ENCODE measurements at regions not wholly inside any gene's neighbourhood (a gene's known extent, or its start where the extent isn't known, plus 50 kb on each side); places are given as distances from the start of the nearest gene placed in this dataset.
"Not testable (repeated sequence)": the region's sequence is repeated elsewhere in the genome, so short reads cannot be mapped to it uniquely, and the experiment has no call there.

GRCh38 chr3:6062261-6063187 lies 798.4 kb upstream of the GRM7 start:
- DNase-seq, result no peak

GRCh38 chr3:6066397-6066796 lies 794.5 kb upstream of the GRM7 start:
- DNase-seq, result no peak

DNA sequence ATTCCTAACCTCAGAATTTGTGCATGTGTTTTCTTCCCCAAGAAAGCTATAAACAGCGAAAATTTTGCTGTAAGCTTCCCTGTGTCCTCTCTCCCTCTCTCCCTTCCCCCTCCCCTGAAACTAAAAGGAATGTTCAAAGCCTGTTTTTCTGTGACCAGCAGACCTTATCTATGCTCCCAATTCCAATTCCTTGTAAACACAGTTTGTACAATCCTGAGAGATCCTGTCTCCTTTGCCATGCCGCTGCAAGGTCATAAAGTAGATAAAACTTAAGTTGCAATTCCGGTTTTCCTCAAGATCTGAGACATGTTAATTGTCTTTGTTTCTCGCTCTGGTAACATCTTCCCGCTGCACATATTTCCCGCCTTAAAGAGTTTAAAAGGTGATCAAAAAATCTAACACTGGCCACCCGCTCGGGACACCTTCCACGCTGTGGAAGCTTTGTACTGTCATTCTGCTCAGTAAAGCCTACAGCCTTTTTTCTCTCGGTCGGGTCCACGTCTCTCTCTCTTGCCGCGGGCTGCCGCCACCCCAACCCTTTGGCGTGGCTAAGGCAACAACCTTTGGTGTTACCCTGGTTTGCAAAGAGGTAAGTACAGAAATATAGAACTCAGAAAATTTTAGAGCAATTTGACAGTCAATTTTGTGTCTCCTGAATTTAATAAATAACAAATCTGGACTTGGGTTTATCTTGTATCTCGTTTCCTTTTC lies 793.9 kb upstream of the GRM7 start:
- DNase-seq, result not testable (repeated sequence)

DNA sequence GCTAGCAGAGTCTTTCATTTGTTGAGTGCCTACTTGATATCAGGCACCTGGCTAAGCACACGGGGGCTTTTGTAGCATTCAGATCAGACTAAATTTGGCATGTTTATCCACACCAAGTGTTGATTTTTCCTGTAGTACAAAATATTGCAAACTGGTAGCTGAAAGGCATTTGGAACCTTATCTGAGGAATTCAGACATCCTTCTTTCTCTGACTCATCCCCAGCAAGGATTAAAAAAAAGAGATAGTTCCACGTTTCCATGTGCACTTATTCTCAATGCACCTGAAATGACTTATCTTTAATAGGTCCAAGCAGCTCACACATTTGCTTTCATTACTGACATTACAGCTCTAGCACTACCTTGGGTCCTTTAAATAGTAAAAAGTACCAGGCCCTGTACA lies 786.0 kb upstream of the GRM7 start:
- no peak for DNase-seq

DNA sequence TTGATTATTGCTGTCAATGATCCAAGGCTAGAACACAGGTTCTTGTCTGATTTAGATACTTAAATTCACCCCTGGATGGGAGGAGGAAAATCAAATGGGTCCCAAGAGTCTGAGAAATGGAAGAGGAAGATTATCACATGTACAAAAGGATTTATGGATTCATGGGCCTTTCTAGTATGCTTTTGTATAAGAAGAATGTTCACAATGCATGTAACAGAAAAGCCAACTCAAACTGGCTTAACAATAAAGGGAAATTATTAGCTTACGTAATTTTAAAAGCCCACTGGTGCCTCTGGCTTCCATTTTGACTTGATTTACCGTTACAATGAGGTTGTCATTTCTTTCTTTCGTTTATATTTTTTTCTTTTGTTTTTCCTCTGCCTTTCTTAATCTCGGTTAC lies 782.5 kb upstream of the GRM7 start:
- DNase-seq, result no peak

DNA sequence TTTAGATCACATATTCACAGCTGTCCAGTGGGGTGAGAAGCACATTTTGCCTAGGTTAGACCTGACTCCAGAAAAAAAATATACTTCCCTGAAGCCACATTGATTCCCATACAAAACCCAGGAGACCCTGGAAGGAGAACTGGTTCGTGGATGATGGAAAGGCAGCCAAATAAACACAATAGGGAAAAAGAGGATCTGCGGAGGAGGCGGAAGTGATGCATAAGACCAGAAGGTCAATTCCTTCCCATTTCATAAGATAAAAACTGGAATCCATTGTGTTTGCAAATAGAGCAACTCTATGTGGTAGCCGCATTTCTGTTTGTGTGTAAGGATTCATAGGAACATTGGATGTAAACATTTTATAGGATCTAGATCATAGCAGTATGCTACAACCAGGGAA lies 781.9 kb upstream of the GRM7 start:
- DNase-seq, result no peak

DNA sequence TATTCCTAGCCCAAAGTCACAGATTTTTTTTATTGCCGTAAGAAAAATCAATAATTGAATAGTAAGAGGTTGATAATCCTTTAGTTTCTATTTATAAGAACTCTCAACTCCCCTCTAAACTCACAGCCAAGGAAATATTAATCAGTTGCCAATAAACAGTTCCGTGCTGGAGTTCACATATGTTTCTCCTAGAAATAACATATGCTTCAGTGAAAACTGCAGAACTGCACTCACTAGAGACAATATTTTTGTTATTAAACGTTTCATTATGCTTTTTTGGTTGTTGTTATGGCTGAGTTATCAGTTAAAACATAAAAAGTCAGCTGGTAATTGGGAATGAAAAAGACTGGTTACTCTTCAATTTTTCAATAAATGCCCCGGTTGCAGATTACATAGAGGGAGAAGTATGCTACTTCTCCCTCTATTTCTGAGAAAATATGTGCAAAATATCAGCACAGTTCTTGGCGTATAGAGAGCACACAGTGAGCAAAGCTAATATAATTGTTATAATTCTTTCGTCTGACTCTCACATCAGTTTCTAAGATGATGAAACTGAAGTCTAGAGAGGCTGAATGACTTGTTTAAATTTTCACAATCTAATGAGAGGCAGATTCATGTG lies 781.2 kb upstream of the GRM7 start:
- DNase-seq, result no peak

GRCh38 chr3:6088433-6088832 lies 772.5 kb upstream of the GRM7 start:
- DNase-seq, result no peak

DNA sequence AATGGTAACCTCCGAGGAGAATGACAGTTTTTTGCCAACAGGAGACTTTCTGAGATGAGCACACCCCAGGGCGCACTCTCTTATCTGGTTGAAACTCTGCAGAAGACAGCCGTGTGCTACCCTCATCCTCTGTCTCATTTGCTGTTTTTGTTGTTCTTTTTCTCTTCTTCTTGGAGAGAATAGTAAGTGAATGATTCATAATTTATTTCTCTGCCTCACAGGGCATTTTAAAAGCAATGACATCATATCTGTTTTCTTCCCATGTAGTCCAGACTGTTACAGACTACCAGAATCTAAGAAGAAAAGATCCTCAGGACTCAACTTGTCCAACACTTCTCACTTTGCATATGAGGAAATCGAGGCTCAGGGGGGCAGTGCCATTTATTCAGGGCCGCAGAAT lies 771.1 kb upstream of the GRM7 start:
- DNase-seq, result no peak

GRCh38 chr3:6091262-6091661 lies 769.7 kb upstream of the GRM7 start:
- no peak for DNase-seq

- no peak for DNase-seq
Measured at GRCh38 chr3:6095006-6095405, 765.9 kb upstream of the GRM7 start.

GRCh38 chr3:6097021-6097420 lies 763.9 kb upstream of the GRM7 start:
- no peak for DNase-seq

- DNase-seq, result no peak
Measured at GRCh38 chr3:6097556-6097955, 763.4 kb upstream of the GRM7 start.

GRCh38 chr3:6098516-6099157 lies 762.3 kb upstream of the GRM7 start:
- no peak for DNase-seq

DNA sequence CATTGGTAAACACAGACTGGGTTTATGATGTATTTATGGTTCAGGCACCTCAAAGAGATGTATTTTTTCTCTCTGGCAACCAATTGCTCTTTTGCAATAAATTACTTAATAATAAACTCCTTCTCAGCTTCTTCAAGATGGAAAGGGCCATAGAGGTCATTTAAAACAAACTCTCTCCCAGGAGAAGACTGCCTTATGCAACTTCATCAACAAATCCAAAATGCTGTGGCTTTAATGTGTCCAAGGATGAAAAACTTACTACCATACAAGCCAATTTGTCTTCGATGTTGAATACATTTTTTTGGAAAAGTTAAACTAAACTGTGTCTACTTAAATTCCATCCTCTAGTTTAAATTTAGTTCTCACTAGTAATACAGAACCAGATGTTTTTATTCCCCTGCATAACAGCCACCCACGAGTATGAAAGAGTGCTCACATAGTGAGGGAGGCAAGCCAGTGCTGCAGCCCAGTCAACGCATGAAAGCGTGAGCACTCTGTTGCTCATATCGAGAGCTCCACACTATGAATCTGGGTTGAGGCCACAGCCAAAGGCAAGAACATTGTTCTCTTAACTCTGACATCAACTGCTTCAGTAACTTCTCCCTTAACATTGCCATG lies 761.3 kb upstream of the GRM7 start:
- DNase-seq, result no peak

DNA sequence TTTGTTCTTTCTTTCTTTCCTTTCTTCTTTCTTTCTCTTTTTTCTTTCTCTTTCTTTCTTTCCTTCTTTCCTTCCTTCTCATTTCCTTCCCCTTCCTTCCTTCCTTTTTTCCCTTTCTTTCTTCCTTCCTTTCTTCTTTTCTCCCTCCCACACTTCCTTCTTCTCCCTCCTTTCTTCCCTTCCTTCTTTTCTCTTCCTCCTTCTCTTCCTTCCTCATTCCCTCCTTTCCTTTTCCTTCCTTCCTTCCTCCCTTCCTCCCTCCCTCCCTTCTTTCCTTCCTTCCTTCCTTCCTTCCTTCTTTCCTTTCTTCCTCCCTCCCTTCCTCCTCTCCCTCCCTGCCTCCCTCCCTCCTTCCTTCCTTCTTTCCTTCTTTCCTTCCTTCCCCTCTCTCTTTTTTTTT lies 755.7 kb upstream of the GRM7 start:
- DNase-seq, result no peak

DNA sequence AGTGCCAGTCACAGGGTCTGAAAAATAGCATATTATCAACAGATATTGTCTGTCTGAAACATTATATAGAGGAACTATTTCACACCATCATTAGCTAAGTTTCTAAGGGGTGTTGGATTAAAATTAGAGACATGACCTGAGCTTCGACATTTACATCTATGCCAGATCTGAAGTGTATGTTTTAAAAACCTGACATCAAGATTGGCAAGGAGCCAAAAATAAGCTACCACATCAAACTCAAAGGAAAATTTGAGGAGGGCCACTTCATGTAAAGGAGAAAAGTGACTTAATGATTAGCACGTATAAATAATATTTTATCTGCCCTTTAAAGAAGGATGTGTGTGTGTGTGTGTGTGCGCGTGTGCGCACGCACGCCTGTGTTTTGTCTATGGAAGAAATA lies 752.0 kb upstream of the GRM7 start:
- DNase-seq, result no peak

GRCh38 chr3:6110451-6110850 lies 750.5 kb upstream of the GRM7 start:
- DNase-seq, result no peak

DNA sequence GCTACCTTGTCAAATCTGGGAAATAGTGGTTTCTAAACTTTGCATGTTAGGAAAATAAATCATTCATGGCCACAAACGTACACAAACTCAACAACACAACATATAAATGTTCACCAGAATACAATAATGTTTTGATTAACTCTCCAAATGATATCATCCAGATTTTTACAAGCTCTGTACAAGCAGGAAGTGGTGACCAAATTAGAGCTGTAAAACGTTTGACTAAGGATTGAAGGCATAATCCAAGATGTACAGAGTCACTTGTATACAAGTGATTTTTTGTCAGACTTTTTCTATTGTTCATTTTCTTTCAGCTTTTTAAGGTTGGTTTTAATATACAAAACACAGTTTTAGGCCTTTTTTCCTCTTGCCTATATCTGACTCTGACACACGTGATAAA lies 748.4 kb upstream of the GRM7 start:
- DNase-seq, result no peak

DNA sequence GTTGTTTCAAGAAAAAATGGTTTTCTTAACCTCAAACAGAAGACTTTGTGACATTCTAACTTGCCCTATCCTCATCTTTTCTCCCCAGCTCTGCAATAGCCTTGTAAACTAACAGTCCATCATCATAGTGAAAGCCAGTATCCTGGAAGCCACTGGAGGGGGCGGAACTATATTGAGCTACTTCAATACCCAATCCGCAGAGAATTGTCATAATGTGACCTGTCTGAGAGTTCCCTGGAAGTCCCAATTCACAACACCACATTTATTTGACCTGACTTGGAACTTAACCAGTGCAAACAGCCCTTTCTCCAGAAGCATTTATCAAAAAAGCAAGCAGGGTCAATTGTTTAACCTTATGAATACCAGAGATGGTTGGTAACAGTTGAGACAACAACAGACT lies 747.6 kb upstream of the GRM7 start:
- DNase-seq, result no peak

DNA sequence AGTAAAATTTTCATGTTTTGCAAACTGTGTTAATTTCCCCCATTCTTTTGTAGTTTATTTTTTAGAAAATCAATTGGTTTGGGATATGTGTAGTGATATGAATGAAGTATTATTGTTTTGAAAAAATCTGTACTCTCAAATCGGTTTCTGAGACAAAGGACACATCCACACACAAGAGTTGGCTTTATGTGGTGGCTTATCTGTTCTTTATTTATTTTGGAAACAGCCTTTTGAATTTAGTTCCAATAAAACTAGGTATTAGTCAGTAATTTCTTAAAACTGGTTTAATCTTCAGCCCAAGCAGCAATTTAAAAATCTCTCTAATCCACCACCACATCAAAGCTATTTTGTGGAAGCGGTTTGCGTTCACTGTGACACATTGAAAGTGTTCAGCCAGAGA lies 741.5 kb upstream of the GRM7 start:
- DNase-seq, result no peak

- no peak for DNase-seq
Measured at GRCh38 chr3:6120786-6121185, 740.1 kb upstream of the GRM7 start.

DNA sequence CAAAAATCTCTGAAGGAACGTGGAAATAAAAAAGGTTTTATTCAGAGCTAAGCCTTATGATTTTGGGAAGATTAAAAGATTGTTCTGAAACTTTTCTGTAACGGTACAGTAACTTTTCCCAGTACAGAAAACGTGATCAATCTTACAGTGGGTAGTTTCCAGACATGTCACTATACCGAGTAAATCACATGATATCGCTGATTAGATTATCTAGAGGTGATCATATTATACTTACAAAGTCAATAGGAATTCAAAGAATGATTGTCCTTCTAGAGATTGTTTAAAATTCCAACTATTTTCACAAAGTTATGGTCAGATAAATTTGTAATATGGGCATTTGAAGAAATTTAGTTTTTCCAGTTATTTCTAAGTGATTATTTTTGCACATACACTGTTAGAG lies 736.0 kb upstream of the GRM7 start:
- DNase-seq, result no peak

All from NCI-H774 (cell line).